ENCODE measurements at regions not wholly inside any gene's neighbourhood (a gene's known extent, or its start where the extent isn't known, plus 50 kb on each side); places are given as distances from the start of the nearest gene placed in this dataset.

DNA sequence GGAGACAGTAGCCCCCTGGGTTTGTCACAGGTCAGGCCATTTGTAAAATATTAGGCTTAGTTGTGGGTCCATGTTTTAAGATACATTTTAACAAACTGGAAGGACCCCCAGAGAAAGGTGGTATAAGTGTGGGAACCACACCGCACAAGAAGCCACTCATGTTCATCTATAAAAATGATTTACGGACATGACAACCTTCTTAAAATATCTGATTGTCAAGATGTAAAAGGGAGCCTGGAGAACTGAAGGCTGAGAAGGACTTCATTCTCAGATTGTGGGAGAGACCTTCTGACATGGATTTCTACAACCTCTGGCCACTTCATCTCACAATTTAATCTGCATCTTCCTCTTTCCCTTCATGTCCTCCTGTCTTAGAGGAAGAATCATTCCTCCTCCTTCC, 102.4 kb downstream of the VCPKMT start:
- no peaks in the 10 kb centered on the region for H3K36me3 ChIP-seq
- no peak overlapping the region for H3K4me3 ChIP-seq
- H3K4me1 ChIP-seq, result peaks cover 5% of the 10 kb centered on the region
- intact Hi-C loops (cut with DNase I), result no loop called here
- H3K9ac ChIP-seq (ENCODE audit: low read depth in 2 of 2, low read length in 2 of 2), result no peak overlapping the region
- H3K9me3 ChIP-seq, result no peaks in the 10 kb centered on the region
- DNase-seq, result no peak
- no peak overlapping the region for H3K27ac ChIP-seq
- TF ChIP-seq CTCF (IDR thresholded peaks at IDR 0.05), result no peak
- H3K27me3 ChIP-seq, result no peaks in the 10 kb centered on the region

- H3K27me3 ChIP-seq, result no peaks in the 10 kb centered on the region
- H3K9me3 ChIP-seq, result no peaks in the 10 kb centered on the region
- H3K27ac ChIP-seq, result no peak overlapping the region
- H3K36me3 ChIP-seq, result no peaks in the 10 kb centered on the region
- no peak for TF ChIP-seq CTCF (IDR thresholded peaks at IDR 0.05)
- no peak overlapping the region for H3K9ac ChIP-seq (ENCODE audit: low read depth in 2 of 2, low read length in 2 of 2)
- no peak overlapping the region for H3K4me3 ChIP-seq
- no peak for DNase-seq
- intact Hi-C loops (cut with DNase I), result no loop called here
- H3K4me1 ChIP-seq, result peaks cover 5% of the 10 kb centered on the region
Observed at GRCh38 chr14:50014809-50015430, 101.5 kb downstream of the VCPKMT start.

DNA sequence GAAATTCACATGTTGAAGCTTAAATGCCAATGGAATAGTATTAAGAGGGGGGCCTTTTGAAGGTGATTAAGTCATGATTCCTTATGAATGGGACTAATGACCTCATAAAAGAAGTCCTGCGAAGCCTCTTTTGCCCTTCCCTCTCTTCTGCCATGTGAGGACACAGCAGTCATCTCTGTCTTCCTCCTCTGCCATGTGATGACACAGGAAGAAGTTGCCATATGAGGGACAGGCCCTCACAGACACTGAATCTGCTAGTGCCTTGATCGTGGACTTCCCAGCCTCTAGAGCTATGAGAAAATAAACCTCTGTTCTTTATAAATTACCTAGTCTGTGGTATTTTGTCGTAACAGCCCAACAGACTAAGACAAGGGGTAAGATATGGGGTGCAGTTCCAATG, 100.7 kb downstream of the VCPKMT start:
- Histone ChIP-seq H3K36me3 (no peaks in the 10 kb centered on the region), H3K4me3 (no peak overlapping the region), H3K4me1 (peaks cover 5% of the 10 kb centered on the region), H3K27ac (no peak overlapping the region), H3K27me3 (no peaks in the 10 kb centered on the region), H3K9ac (ENCODE audit: low read depth in 2 of 2, low read length in 2 of 2) (no peak overlapping the region), H3K9me3 (no peaks in the 10 kb centered on the region)
- intact Hi-C loops (cut with DNase I), result no loop called here
- DNase-seq, result no peak
- no peak for TF ChIP-seq CTCF (IDR thresholded peaks at IDR 0.05)

DNA sequence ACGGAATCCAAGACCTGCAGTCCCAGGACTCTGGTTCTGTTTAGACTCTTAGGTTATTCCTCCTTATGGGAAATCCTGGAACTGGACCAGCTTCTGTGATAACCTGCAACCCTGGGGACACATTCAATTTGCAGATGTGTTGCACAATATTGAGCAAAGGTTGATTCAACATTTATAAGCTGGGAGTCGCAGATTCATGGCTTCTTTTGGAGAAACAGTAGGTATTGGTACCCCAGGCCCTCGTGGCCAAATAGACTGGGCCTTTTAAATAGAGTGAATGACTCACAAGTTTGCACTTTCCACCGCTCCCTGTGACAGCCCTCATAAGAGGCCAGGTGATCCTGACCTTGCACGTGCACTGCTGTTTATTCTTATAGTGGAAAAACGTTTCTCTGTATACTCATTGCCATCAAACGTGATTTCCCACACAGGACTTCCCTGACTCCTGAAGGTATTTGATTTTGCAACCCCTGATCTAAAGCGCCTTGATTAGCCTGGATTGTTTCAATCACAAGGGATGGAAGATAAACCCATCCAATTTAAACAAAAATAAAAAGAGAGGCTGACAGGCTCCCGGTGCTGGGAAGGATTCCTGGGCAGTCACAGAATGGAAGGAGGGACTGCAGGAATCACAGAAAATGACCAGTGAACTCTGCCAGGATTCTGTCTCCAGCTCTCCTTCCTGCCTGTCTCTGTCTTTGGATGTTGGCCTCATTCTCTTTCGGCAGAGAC, 98.0 kb downstream of the VCPKMT start:
- H3K4me3 ChIP-seq, result no peak overlapping the region
- no peaks in the 10 kb centered on the region for H3K36me3 ChIP-seq
- H3K27me3 ChIP-seq, result no peaks in the 10 kb centered on the region
- DNase-seq, result peak; percentile 62
- no peaks in the 10 kb centered on the region for H3K9me3 ChIP-seq
- peak overlapping the region; percentile 21 for H3K27ac ChIP-seq
- peaks cover 5% of the 10 kb centered on the region for H3K4me1 ChIP-seq
- H3K9ac ChIP-seq (ENCODE audit: low read depth in 2 of 2, low read length in 2 of 2), result peak overlapping the region in 1 of 2 donors; percentile 21
- intact Hi-C loops (cut with DNase I), result no loop called here
- TF ChIP-seq CTCF (IDR thresholded peaks at IDR 0.05), result no peak

DNA sequence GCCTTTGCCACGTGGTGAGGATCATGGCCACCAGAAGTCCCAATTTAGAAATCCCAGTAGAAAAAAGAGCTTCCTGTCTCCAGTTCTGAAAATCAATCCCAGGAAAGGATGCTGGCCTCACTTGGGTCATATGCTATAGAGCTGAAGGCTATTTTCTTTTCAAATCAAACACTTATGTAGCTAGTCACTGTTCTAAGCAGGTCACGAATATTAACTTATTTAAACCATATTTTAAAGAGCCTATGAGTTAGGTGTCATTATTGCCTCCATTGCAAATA, 97.5 kb downstream of the VCPKMT start:
- Histone ChIP-seq H3K9me3 (no peaks in the 10 kb centered on the region), H3K36me3 (no peaks in the 10 kb centered on the region), H3K9ac (ENCODE audit: low read depth in 2 of 2, low read length in 2 of 2) (peak overlapping the region in 1 of 2 donors; percentile 21), H3K27me3 (no peaks in the 10 kb centered on the region), H3K4me1 (peaks cover 5% of the 10 kb centered on the region), H3K4me3 (no peak overlapping the region), H3K27ac (peak overlapping the region; percentile 3)
- intact Hi-C loops (cut with DNase I), result no loop called here
- DNase-seq, result no peak
- TF ChIP-seq CTCF (IDR thresholded peaks at IDR 0.05), result no peak
